Urinary bladder (tissue), 3 donors: ENCODE measurements at regions not wholly inside any gene's neighbourhood (a gene's known extent, or its start where the extent isn't known, plus 50 kb on each side); places are given as distances from the start of the nearest gene placed in this dataset.

Source experiments
- DNase-seq: peaks from one replicate; pipeline ENCODE4 v3.0.0-alpha.2; 2015; ENCODE audit errors: extremely low spot score
- H3K27ac ChIP-seq: one replicate; pipeline ENCODE4 v1.5.1; 2013; ENCODE audit warnings: low read depth, mild to moderate bottlenecking, moderate library complexity
- H3K36me3 ChIP-seq: one replicate; pipeline ENCODE4 v1.6.1; 2013; ENCODE audit warnings: mild to moderate bottlenecking, moderate library complexity; ENCODE audit not compliant: insufficient read depth
- H3K4me1 ChIP-seq: one replicate; pipeline ENCODE4 v1.6.1; 2013; ENCODE audit warnings: mild to moderate bottlenecking, moderate library complexity; ENCODE audit not compliant: insufficient read depth
- H3K4me3 ChIP-seq: one replicate; pipeline ENCODE4 v1.5.1; 2013; ENCODE audit warnings: low read depth, low read length
- WGBS: extraction: QIAGEN DNeasy Blood & Tissue Kit; methylation state at CpG from one replicate; pipeline ENCODE4 v1.1.7; 2013; 5-methylcytosine and 5-hydroxymethylcytosine counted together
- donor health status: healthy with polysubstance abuse.
- donor health status: healthy.

GRCh38 chr12:130068741-130069140 lies 93.5 kb upstream of the FZD10 start:
- WGBS: 70% methylated on average over 11 of the region's 11 CpGs
- no peak for DNase-seq
- H3K4me1 ChIP-seq: no peaks in the 10 kb centered on the region
- H3K4me3 ChIP-seq: no peak overlapping the region
- no peaks in the 10 kb centered on the region for H3K36me3 ChIP-seq
- H3K27ac ChIP-seq: no peak overlapping the region

DNA sequence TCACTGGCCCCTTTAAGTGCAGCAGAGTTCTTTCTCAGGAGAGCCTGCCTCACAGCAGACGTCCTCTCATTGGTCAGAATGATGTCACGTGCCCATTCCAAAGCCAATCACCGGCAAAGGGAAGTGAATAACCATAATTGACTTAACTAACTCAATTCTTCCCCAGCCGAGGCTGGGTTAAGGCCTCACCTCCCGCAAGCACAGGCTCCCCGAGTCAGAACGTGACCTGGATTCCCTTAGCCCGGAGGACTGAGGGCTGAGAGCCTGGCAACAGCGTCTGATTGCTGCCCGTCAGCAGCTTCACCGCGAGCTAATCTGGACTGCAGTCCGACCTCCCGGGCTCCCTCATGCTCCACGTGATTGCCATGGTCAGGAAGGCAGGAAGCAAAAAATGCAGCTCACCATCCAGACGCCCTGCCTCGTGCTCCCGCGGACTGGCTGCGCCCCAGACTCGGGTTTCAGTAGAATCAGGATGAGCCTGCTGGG lies 92.1 kb upstream of the FZD10 start:
- no peak overlapping the region for H3K27ac ChIP-seq

DNA sequence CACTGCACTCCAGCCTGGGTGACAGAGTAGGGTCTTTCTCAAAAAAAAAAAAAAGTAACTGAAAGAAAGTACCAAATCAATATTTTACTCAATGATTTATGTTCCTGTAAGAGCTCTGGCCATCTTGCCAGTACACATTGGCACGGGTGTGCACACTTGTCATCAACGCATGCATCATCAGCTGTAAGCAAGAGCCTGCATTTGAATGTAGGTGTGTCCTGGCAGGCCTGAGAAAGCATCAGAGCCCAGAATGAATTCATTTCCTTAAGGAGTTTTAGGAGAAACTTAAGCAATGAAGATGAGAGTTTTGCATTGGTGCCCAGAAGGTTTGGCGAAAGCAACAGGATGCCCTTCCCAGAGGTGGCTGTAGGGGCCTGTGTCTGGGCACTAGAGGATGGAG lies 88.5 kb upstream of the FZD10 start:
- Histone ChIP-seq H3K36me3 (no peaks in the 10 kb centered on the region), H3K4me3 (no peak overlapping the region), H3K27ac (no peak overlapping the region), H3K4me1 (no peaks in the 10 kb centered on the region)
- no peak for DNase-seq
- 81% methylated on average over 3 of the region's 3 CpGs for WGBS

More for the DNA sequence above, 92.1 kb upstream of the FZD10 start:
- DNase-seq: no peak
- Histone ChIP-seq H3K36me3 (no peaks in the 10 kb centered on the region), H3K4me3 (no peak overlapping the region), H3K4me1 (no peaks in the 10 kb centered on the region)
- WGBS: 43% methylated on average over 21 of the region's 21 CpGs

- no peak for DNase-seq
- no peaks in the 10 kb centered on the region for H3K36me3 ChIP-seq
- H3K4me3 ChIP-seq: no peak overlapping the region
- no peaks in the 10 kb centered on the region for H3K4me1 ChIP-seq
- H3K27ac ChIP-seq: no peak overlapping the region
- 91% methylated on average over 8 of the region's 8 CpGs for WGBS
These were observed 87.4 kb upstream of the FZD10 start for GRCh38 chr12:130074661-130075406.

GRCh38 chr12:130075497-130076076 lies 86.7 kb upstream of the FZD10 start:
- DNase-seq: no peak
- Histone ChIP-seq H3K4me3 (no peak overlapping the region), H3K4me1 (no peaks in the 10 kb centered on the region), H3K36me3 (no peaks in the 10 kb centered on the region), H3K27ac (no peak overlapping the region)
- 81% methylated on average over 8 of the region's 8 CpGs for WGBS

GRCh38 chr12:130076126-130076525 lies 86.1 kb upstream of the FZD10 start:
- no peak overlapping the region for H3K27ac ChIP-seq

GRCh38 chr12:130076752-130077151 lies 85.5 kb upstream of the FZD10 start:
- WGBS: 18% methylated on average over 5 of the region's 5 CpGs
- Histone ChIP-seq H3K4me3 (no peak overlapping the region), H3K36me3 (no peaks in the 10 kb centered on the region), H3K27ac (no peak overlapping the region), H3K4me1 (no peaks in the 10 kb centered on the region)
- no peak for DNase-seq

More at GRCh38 chr12:130076126-130076525, 86.1 kb upstream of the FZD10 start:
- Histone ChIP-seq H3K36me3 (no peaks in the 10 kb centered on the region), H3K4me3 (no peak overlapping the region), H3K4me1 (no peaks in the 10 kb centered on the region)
- DNase-seq: no peak
- 73% methylated on average over 3 of the region's 3 CpGs for WGBS

DNA sequence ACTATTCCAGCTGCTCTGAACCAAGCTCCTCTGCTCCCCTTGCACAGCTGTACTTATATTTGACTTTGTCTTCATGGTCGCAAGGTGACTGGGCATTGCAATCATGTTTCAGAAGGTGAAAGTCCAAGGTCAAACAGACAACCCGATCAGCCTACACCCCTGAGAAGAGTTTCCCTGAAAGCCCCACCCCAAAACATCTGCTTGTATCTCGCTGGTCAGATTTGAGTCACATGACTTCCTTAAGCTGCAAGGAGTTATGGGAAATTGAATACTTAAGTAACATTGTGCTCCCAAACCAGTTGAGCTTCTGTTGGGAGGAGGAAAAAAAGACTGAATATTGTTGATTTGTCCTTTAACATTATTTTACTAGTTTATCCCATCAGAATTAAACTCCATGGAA lies 83.4 kb upstream of the FZD10 start:
- WGBS: 62% methylated on average over 3 of the region's 3 CpGs
- DNase-seq: no peak
- no peak overlapping the region for H3K4me3 ChIP-seq
- H3K27ac ChIP-seq: peak overlapping the region; percentile 12
- no peaks in the 10 kb centered on the region for H3K4me1 ChIP-seq
- no peaks in the 10 kb centered on the region for H3K36me3 ChIP-seq

DNA sequence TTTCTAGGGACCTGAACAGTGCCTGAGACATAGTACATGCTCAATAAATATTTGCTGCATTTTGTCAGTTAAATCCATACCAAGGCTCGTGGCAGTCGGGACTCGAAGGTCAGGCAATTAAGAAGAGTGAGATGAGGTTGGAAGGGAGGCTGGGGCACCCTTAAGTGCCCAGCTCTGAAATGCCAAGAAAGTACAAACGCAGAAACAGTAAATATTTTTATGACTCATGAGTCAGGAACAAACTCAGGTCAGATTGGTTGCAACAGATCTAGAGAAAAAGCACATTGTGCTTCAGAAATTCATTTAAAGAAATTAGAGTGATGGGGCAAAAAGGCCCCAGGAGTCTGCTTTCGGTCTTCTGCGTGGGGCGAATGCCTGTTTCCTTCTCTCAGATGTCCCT lies 83.0 kb upstream of the FZD10 start:
- WGBS: 66% methylated on average over 7 of the region's 7 CpGs
- no peak for DNase-seq
- Histone ChIP-seq H3K4me3 (no peak overlapping the region), H3K27ac (peak overlapping the region; percentile 12), H3K4me1 (no peaks in the 10 kb centered on the region), H3K36me3 (no peaks in the 10 kb centered on the region)

GRCh38 chr12:130080205-130080604 lies 82.1 kb upstream of the FZD10 start:
- H3K27ac ChIP-seq: no peak overlapping the region
- no peaks in the 10 kb centered on the region for H3K36me3 ChIP-seq
- no peaks in the 10 kb centered on the region for H3K4me1 ChIP-seq
- DNase-seq: no peak
- WGBS: 91% methylated on average over 6 of the region's 6 CpGs
- H3K4me3 ChIP-seq: no peak overlapping the region

GRCh38 chr12:130081117-130081805 lies 81.0 kb upstream of the FZD10 start:
- Histone ChIP-seq H3K4me3 (no peak overlapping the region), H3K4me1 (no peaks in the 10 kb centered on the region), H3K27ac (no peak overlapping the region), H3K36me3 (no peaks in the 10 kb centered on the region)
- 57% methylated on average over 13 of the region's 13 CpGs for WGBS
- DNase-seq: no peak

- no peak for DNase-seq
- Histone ChIP-seq H3K36me3 (no peaks in the 10 kb centered on the region), H3K27ac (no peak overlapping the region), H3K4me3 (no peak overlapping the region), H3K4me1 (no peaks in the 10 kb centered on the region)
- 62% methylated on average over 6 of the region's 6 CpGs for WGBS
These were observed 79.3 kb upstream of the FZD10 start for GRCh38 chr12:130083002-130083401.

- Histone ChIP-seq H3K4me1 (no peaks in the 10 kb centered on the region), H3K36me3 (no peaks in the 10 kb centered on the region), H3K4me3 (no peak overlapping the region), H3K27ac (no peak overlapping the region)
- DNase-seq: no peak
- WGBS: 86% methylated on average over 8 of the region's 8 CpGs
These were observed 78.5 kb upstream of the FZD10 start for GRCh38 chr12:130083734-130084133.

DNA sequence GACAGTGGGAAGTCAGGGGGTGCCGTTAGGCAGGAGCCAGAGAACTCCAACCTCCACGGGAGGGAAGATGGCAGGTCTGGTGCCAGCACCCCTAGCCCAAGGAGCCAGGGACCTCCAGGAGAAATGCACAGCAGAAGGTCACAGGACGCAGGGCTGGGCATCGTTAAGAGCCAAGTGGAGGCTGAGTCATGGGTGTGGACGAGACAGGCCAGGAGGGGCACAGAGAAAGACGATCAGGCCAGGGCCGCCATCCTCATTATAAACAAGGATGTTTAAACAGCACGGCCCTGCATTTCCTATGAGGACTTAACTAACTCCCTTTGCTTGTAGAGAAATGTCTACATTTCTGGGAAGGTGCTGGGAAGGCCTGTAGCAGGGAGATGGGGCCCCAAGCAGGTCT lies 77.9 kb upstream of the FZD10 start:
- Histone ChIP-seq H3K4me3 (no peak overlapping the region), H3K27ac (no peak overlapping the region), H3K4me1 (no peaks in the 10 kb centered on the region), H3K36me3 (no peaks in the 10 kb centered on the region)
- WGBS: 66% methylated on average over 8 of the region's 8 CpGs
- no peak for DNase-seq
